ENCODE measurements at regions not wholly inside any gene's neighbourhood (a gene's known extent, or its start where the extent isn't known, plus 50 kb on each side); places are given as distances from the start of the nearest gene placed in this dataset.
A peak's percentile ranks its signal among the peaks of the same experiment; 100 is the strongest.
"Not testable (repeated sequence)": the region's sequence is repeated elsewhere in the genome, so short reads cannot be mapped to it uniquely, and the experiment has no call there.

DNA sequence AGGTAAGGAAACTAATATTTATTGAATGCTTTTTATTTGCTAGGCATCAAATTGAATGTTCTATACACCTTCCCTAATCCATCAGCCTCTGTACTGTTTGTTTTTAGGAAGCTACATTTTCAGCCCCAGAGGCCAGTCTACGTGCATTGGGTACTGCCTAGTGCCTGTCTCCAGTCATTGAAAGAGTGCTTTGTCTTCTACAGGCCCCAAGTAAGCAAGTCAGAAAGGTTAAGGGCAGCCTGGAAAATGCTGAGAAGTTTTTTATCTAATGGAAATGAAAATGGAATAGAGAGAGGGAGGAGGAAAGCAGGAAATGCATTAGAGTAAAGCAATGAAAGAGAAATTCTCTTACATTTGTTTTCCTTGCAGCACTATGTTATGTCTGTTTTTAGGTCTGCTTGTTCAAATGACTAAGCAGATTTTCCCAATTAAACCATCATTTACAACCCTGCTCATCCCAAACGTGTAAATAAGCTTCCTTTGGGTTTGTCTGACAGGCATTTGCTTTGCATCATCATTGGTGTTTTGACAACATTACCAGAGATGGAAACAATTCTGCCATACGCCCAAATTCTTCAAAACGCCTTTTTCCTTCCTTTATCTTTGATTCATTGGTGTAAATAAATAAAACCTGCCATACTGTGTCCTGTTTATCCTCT, 116.0 kb upstream of the GOT2 start:
- intact Hi-C loops (cut with DNase I; ENCODE audit: low total_unique reads), result no loop called here
- H3K9me3 ChIP-seq, result no peaks in the 10 kb centered on the region
- peak overlapping the region; percentile 5 to 34 for H3K27ac ChIP-seq
- H3K4me3 ChIP-seq, result no peak overlapping the region
- DNase-seq, result no peak
- no peaks in the 10 kb centered on the region for H3K36me3 ChIP-seq
- no peaks in the 10 kb centered on the region for H3K27me3 ChIP-seq
- no peak for TF ChIP-seq POLR2A (IDR thresholded peaks at IDR 0.05)
- TF ChIP-seq, protein P1, sequence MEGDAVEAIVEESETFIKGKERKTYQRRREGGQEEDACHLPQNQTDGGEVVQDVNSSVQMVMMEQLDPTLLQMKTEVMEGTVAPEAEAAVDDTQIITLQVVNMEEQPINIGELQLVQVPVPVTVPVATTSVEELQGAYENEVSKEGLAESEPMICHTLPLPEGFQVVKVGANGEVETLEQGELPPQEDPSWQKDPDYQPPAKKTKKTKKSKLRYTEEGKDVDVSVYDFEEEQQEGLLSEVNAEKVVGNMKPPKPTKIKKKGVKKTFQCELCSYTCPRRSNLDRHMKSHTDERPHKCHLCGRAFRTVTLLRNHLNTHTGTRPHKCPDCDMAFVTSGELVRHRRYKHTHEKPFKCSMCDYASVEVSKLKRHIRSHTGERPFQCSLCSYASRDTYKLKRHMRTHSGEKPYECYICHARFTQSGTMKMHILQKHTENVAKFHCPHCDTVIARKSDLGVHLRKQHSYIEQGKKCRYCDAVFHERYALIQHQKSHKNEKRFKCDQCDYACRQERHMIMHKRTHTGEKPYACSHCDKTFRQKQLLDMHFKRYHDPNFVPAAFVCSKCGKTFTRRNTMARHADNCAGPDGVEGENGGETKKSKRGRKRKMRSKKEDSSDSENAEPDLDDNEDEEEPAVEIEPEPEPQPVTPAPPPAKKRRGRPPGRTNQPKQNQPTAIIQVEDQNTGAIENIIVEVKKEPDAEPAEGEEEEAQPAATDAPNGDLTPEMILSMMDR (IDR thresholded peaks at IDR 0.05), result no peak
- H3K4me1 ChIP-seq, result no peaks in the 10 kb centered on the region

DNA sequence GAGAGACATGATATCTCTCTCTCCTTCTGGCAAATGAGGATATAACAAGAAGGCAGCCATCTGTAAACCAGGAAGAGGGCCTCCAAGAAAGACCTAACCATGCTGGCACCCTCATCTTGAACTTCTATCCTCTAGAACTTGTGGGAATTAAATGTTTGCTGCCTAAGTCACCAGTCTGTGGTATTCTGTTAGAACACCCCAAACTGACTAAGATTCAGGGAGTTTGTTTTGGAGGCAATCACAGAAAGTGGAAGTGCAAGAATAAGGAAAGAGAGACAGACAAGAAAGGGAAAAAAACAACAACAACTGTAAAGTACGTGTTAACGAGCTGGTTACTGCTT, 114.5 kb upstream of the GOT2 start:
- intact Hi-C loops (cut with DNase I; ENCODE audit: low total_unique reads), result no loop called here
- no peak overlapping the region for H3K27ac ChIP-seq
- no peak for DNase-seq
- H3K9me3 ChIP-seq, result no peaks in the 10 kb centered on the region
- H3K4me3 ChIP-seq, result no peak overlapping the region
- TF ChIP-seq, protein P1 (IDR thresholded peaks at IDR 0.05), result no peak
- no peak for TF ChIP-seq POLR2A (IDR thresholded peaks at IDR 0.05)
- no peaks in the 10 kb centered on the region for H3K36me3 ChIP-seq
- no peaks in the 10 kb centered on the region for H3K4me1 ChIP-seq
- no peaks in the 10 kb centered on the region for H3K27me3 ChIP-seq

GRCh38 chr16:58847902-58848661, 114.0 kb upstream of the GOT2 start:
- Histone ChIP-seq H3K27me3 (no peaks in the 10 kb centered on the region), H3K27ac (no peak overlapping the region), H3K9me3 (no peaks in the 10 kb centered on the region), H3K36me3 (no peaks in the 10 kb centered on the region), H3K4me1 (no peaks in the 10 kb centered on the region), H3K4me3 (no peak overlapping the region)
- TF ChIP-seq POLR2A (IDR thresholded peaks at IDR 0.05), result no peak
- TF ChIP-seq, protein P1 (IDR thresholded peaks at IDR 0.05), result no peak
- intact Hi-C loops (cut with DNase I; ENCODE audit: low total_unique reads), result no loop called here
- DNase-seq, result no peak

DNA sequence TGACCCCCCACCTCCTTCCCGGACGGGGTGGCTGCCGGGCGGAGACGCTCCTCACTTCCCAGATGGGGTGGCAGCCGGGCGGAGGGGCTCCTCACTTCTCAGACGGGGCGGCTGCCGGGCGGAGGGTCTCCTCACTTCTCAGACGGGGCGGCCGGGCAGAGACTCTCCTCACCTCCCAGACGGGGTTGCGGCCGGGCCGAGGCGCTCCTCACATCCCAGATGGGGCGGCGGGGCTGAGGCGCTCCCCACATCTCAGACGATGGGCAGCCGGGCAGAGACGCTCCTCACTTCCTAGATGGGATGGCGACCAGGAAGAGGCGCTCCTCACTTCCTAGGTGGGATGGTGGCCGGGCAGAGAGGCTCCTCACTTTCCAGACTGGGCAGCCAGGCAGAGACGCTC, 112.1 kb upstream of the GOT2 start:
- H3K4me1 ChIP-seq; H3K4me3 ChIP-seq; DNase-seq; intact Hi-C loops (cut with DNase I; ENCODE audit: low total_unique reads); H3K27me3 ChIP-seq; H3K36me3 ChIP-seq; H3K9me3 ChIP-seq; H3K27ac ChIP-seq: not testable (repeated sequence)

DNA sequence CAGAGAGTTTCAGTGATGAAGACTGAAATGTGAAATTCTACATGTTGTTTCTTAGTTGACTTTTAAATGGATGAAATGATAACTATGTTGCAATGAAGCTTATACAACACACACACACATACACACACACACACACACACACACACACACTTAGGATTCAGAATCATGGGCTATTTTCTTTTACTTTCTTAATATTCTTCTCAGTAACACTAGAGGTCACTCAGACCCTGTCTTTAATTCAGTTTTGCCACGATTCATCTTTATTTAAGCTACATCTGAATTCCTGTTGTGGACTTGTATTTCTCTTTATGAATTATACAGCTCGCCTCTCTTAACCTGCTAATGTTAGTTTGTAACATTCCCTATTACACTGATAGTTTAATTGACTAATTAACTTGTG, 109.6 kb upstream of the GOT2 start:
- Histone ChIP-seq H3K4me1 (no peaks in the 10 kb centered on the region), H3K27ac (no peak overlapping the region), H3K36me3 (no peaks in the 10 kb centered on the region), H3K9me3 (no peaks in the 10 kb centered on the region), H3K4me3 (no peak overlapping the region), H3K27me3 (no peaks in the 10 kb centered on the region)
- no peak for TF ChIP-seq POLR2A (IDR thresholded peaks at IDR 0.05)
- TF ChIP-seq, protein P1 (IDR thresholded peaks at IDR 0.05), result peak in 3 of 4 experiments; percentile 20 to 27 (median 20)
- no peak for DNase-seq
- intact Hi-C loops (cut with DNase I; ENCODE audit: low total_unique reads), result no loop called here

Data from uterus (tissue), 3 donors.